Transverse colon (tissue), 3 donors: ENCODE measurements at regions not wholly inside any gene's neighbourhood (a gene's known extent, or its start where the extent isn't known, plus 50 kb on each side); places are given as distances from the start of the nearest gene placed in this dataset.

ENCODE experiments used
- POLR2A ChIP-seq: fragments of 450-650 bp; IDR thresholded peaks from one replicate; pipeline ENCODE4 v1.6.1; 2016; ENCODE audit warnings: antibody characterized with exemption, mild to moderate bottlenecking, moderate library complexity
- TF ChIP-seq, protein P1 (sequence below), 5 experiments: fragments of 200-600 bp in 3 of 5; fragments of 450-650 bp in 2 of 5; sonication (generic) in 3 of 5; IDR thresholded peaks; 1 replicate in 2 of 5; 2 replicates in 3 of 5; pipeline ENCODE4 v1.5.1; 2016 to 2017; ENCODE audit warnings: antibody characterized with exemption in 5 of 5, inconsistent platforms in 3 of 5, mild to moderate bottlenecking in 2 of 5, moderate library complexity in 1 of 5

DNA sequence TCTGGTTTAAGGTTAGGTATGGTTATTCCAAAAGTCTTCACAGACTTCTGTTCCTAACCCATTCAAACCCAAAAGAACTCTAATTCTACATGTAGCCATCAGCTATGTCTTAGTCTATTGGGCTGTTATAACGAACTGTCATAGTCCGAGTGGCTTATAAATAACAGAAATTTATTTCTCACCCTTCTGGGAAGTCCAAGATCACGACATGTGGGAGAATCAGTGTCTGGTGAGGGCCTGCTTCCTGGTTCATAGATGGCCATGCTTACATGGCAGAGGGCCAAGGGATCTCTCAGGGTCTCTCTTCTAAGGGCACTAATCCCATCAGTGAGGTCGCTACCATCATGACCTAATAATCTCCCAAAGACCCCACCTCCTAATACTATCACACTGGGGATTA, 103.0 kb upstream of the PPP2R5A start:
- TF ChIP-seq, protein P1, sequence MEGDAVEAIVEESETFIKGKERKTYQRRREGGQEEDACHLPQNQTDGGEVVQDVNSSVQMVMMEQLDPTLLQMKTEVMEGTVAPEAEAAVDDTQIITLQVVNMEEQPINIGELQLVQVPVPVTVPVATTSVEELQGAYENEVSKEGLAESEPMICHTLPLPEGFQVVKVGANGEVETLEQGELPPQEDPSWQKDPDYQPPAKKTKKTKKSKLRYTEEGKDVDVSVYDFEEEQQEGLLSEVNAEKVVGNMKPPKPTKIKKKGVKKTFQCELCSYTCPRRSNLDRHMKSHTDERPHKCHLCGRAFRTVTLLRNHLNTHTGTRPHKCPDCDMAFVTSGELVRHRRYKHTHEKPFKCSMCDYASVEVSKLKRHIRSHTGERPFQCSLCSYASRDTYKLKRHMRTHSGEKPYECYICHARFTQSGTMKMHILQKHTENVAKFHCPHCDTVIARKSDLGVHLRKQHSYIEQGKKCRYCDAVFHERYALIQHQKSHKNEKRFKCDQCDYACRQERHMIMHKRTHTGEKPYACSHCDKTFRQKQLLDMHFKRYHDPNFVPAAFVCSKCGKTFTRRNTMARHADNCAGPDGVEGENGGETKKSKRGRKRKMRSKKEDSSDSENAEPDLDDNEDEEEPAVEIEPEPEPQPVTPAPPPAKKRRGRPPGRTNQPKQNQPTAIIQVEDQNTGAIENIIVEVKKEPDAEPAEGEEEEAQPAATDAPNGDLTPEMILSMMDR (IDR thresholded peaks at IDR 0.05) = no peak
- no peak for TF ChIP-seq POLR2A
